ENCODE measurements at regions not wholly inside any gene's neighbourhood (a gene's known extent, or its start where the extent isn't known, plus 50 kb on each side); places are given as distances from the start of the nearest gene placed in this dataset.

DNA sequence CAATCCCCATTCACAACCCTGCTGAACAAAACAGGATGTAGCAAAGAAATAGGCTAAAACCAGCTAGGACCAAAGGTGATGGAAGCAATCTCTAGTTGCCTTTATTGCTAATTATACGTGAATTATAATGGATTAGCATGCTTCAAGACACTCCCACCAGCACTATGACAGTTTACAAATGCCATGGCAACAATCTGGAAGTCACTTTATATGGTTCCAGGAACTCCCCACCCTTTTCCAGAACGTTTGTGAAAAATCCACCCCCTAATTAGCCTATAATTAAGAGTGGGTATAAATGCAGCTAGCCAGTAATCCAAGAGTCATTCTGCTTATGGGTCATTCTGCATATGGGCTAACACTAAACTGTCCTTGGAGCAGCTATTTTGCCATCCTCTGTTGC, 328.7 kb downstream of the FLRT2 start:
- TF ChIP-seq, protein P1, sequence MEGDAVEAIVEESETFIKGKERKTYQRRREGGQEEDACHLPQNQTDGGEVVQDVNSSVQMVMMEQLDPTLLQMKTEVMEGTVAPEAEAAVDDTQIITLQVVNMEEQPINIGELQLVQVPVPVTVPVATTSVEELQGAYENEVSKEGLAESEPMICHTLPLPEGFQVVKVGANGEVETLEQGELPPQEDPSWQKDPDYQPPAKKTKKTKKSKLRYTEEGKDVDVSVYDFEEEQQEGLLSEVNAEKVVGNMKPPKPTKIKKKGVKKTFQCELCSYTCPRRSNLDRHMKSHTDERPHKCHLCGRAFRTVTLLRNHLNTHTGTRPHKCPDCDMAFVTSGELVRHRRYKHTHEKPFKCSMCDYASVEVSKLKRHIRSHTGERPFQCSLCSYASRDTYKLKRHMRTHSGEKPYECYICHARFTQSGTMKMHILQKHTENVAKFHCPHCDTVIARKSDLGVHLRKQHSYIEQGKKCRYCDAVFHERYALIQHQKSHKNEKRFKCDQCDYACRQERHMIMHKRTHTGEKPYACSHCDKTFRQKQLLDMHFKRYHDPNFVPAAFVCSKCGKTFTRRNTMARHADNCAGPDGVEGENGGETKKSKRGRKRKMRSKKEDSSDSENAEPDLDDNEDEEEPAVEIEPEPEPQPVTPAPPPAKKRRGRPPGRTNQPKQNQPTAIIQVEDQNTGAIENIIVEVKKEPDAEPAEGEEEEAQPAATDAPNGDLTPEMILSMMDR (IDR thresholded peaks at IDR 0.05): no peak
- no peak for TF ChIP-seq POLR2A (IDR thresholded peaks at IDR 0.05)

All from body of pancreas (tissue), 4 donors.